Fibroblast of lung (primary cell): ENCODE measurements at regions not wholly inside any gene's neighbourhood (a gene's known extent, or its start where the extent isn't known, plus 50 kb on each side); places are given as distances from the start of the nearest gene placed in this dataset.

Experiments
- DNase-seq, 2 donors: peaks; one replicate each; pipeline versions ENCODE4 v3.0.0 to v3.0.0-alpha.2; 2010; ENCODE audit warnings: low read depth in 2 of 2
- H2AFZ ChIP-seq: 2 replicates; pipeline ENCODE4 v1.5.1; 2012; ENCODE audit warnings: low read length, control low read depth, inconsistent platforms
- H3K27ac ChIP-seq: 2 replicates; pipeline ENCODE4 v1.5.1; 2011; ENCODE audit warnings: low read length, control low read depth; ENCODE audit not compliant: insufficient read depth
- H3K27me3 ChIP-seq: 2 replicates; pipeline ENCODE4 v1.5.1; 2011; ENCODE audit warnings: mild to moderate bottlenecking, low read length; ENCODE audit not compliant: control insufficient read depth, insufficient read depth
- H3K36me3 ChIP-seq: 2 replicates; pipeline ENCODE4 v1.5.1; 2011; ENCODE audit warnings: low read length; ENCODE audit not compliant: control insufficient read depth, insufficient read depth
- H3K4me1 ChIP-seq: 2 replicates; pipeline ENCODE4 v1.5.1; 2011; ENCODE audit warnings: low read length; ENCODE audit not compliant: control insufficient read depth, insufficient read depth; ENCODE audit errors: extremely low read depth
- H3K4me2 ChIP-seq: 2 replicates; pipeline ENCODE4 v1.5.1; 2011; ENCODE audit warnings: low read length, control low read depth; ENCODE audit not compliant: insufficient read depth; ENCODE audit errors: extremely low read depth
- H3K4me3 ChIP-seq, 4 experiments: fragments of 200-600 bp in 1 of 4; sonication (generic) in 1 of 4; replicated peaks in 1 of 4; 2 replicates each; pipeline ENCODE4 v1.5.1; 2011 to 2016; ENCODE audit warnings: low read length in 4 of 4, low read depth in 3 of 4, mild to moderate bottlenecking in 3 of 4, control low read depth in 2 of 4, inconsistent platforms in 1 of 4, mixed read lengths in 1 of 4; ENCODE audit not compliant: insufficient read depth in 1 of 4; ENCODE audit errors: control extremely low read depth in 1 of 4
- H3K79me2 ChIP-seq: 2 replicates; pipeline ENCODE4 v1.5.1; 2012; ENCODE audit warnings: mild to moderate bottlenecking, low read length, inconsistent platforms; ENCODE audit not compliant: control insufficient read depth, insufficient read depth
- H3K9ac ChIP-seq: 2 replicates; pipeline ENCODE4 v1.5.1; 2011; ENCODE audit warnings: mild to moderate bottlenecking, low read length, control low read depth; ENCODE audit not compliant: insufficient read depth
- H3K9me3 ChIP-seq: 2 replicates; pipeline ENCODE4 v1.5.1; 2012; ENCODE audit warnings: low read depth, low read length; ENCODE audit not compliant: control insufficient read depth, insufficient read depth
- H4K20me1 ChIP-seq: 2 replicates; pipeline ENCODE4 v1.5.1; 2011; ENCODE audit warnings: low read length; ENCODE audit not compliant: control insufficient read depth, insufficient read depth; ENCODE audit errors: extremely low read depth
- CTCF ChIP-seq, 2 donors: IDR thresholded peaks in 1 of 2; conservative IDR thresholded peaks in 1 of 2; 1 replicate in 1 of 2; 2 replicates in 1 of 2; pipeline ENCODE4 v1.5.1; 2011 to 2012; ENCODE audit warnings: low read length in 2 of 2, control low read depth in 1 of 2, inconsistent platforms in 1 of 2, low read depth in 1 of 2, mild to moderate bottlenecking in 1 of 2
- EZH2 ChIP-seq: IDR thresholded peaks from 2 replicates; pipeline ENCODE4 v1.5.1; 2012; ENCODE audit warnings: low read length, control low read depth, mild to moderate bottlenecking; ENCODE audit errors: missing control alignments

- no peaks in the 10 kb centered on the region for H3K27me3 ChIP-seq
- H3K4me2 ChIP-seq, result no peak overlapping the region
- H3K27ac ChIP-seq, result no peak overlapping the region
- no peak for DNase-seq
- TF ChIP-seq EZH2 (no peak), CTCF (conservative IDR thresholded peaks at IDR 0.05 in 1 of 2, IDR thresholded peaks at IDR 0.05 in 1 of 2; ENCODE audit: low read depth in 1 of 2, low read length in 2 of 2) (no peak)
- no peaks in the 10 kb centered on the region for H3K36me3 ChIP-seq
- no peaks in the 10 kb centered on the region for H4K20me1 ChIP-seq
- H2AFZ ChIP-seq, result no peak overlapping the region
- H3K9ac ChIP-seq, result no peak overlapping the region
- H3K9me3 ChIP-seq, result no peaks in the 10 kb centered on the region
- no peaks in the 10 kb centered on the region for H3K79me2 ChIP-seq
- no peaks in the 10 kb centered on the region for H3K4me1 ChIP-seq
- H3K4me3 ChIP-seq, result no peak overlapping the region
Measured at GRCh38 chrX:39638526-39638925, 459.2 kb downstream of the BCOR start.

- Histone ChIP-seq H3K9ac (no peak overlapping the region), H3K4me2 (no peak overlapping the region), H3K4me3 (no peak overlapping the region), H3K4me1 (peaks cover 2% of the 10 kb centered on the region), H3K9me3 (no peaks in the 10 kb centered on the region), H3K36me3 (no peaks in the 10 kb centered on the region), H3K79me2 (no peaks in the 10 kb centered on the region), H3K27ac (no peak overlapping the region), H4K20me1 (no peaks in the 10 kb centered on the region), H2AFZ (no peak overlapping the region), H3K27me3 (no peaks in the 10 kb centered on the region)
- TF ChIP-seq EZH2 (no peak), CTCF (conservative IDR thresholded peaks at IDR 0.05 in 1 of 2, IDR thresholded peaks at IDR 0.05 in 1 of 2; ENCODE audit: low read depth in 1 of 2, low read length in 2 of 2) (no peak)
- peak in 1 of 2 donors; percentile 2 for DNase-seq
Measured at GRCh38 chrX:39639871-39640270, 457.9 kb downstream of the BCOR start.

GRCh38 chrX:39640866-39641265 is 456.9 kb downstream of the BCOR start:
- Histone ChIP-seq H3K4me3 (no peak overlapping the region), H3K9me3 (no peaks in the 10 kb centered on the region), H4K20me1 (no peaks in the 10 kb centered on the region), H3K9ac (no peak overlapping the region), H3K36me3 (no peaks in the 10 kb centered on the region), H3K27me3 (no peaks in the 10 kb centered on the region), H3K4me1 (peaks cover 5% of the 10 kb centered on the region), H3K4me2 (no peak overlapping the region), H2AFZ (no peak overlapping the region), H3K27ac (no peak overlapping the region), H3K79me2 (no peaks in the 10 kb centered on the region)
- no peak for DNase-seq
- TF ChIP-seq EZH2, result no peak
- TF ChIP-seq CTCF (conservative IDR thresholded peaks at IDR 0.05 in 1 of 2, IDR thresholded peaks at IDR 0.05 in 1 of 2; ENCODE audit: low read depth in 1 of 2, low read length in 2 of 2), result no peak
